Osteocyte (in vitro differentiated cells): ENCODE measurements at regions not wholly inside any gene's neighbourhood (a gene's known extent, or its start where the extent isn't known, plus 50 kb on each side); places are given as distances from the start of the nearest gene placed in this dataset.
"Not testable (repeated sequence)": the region's sequence is repeated elsewhere in the genome, so short reads cannot be mapped to it uniquely, and the experiment has no call there.

Experiments
- DNase-seq: peaks from one replicate; pipeline ENCODE4 v3.0.0; 2021; ENCODE audit warnings: mixed read lengths; ENCODE audit not compliant: unreplicated experiment; ENCODE audit errors: extremely low spot score
- H3K27ac Mint-ChIP-seq: one replicate; pipeline ENCODE4 v1.8.0; 2021; ENCODE audit warnings: mild to moderate bottlenecking, mixed read lengths; ENCODE audit not compliant: unreplicated experiment
- H3K27me3 Mint-ChIP-seq: one replicate; pipeline ENCODE4 v1.8.0; 2021; ENCODE audit warnings: mixed read lengths; ENCODE audit not compliant: unreplicated experiment
- H3K36me3 Mint-ChIP-seq: one replicate; pipeline ENCODE4 v1.8.0; 2021; ENCODE audit warnings: mixed read lengths; ENCODE audit not compliant: unreplicated experiment
- H3K4me1 Mint-ChIP-seq: one replicate; pipeline ENCODE4 v1.8.0; 2021; ENCODE audit warnings: mixed read lengths; ENCODE audit not compliant: unreplicated experiment
- H3K4me3 Mint-ChIP-seq: one replicate; pipeline ENCODE4 v1.8.0; 2021; ENCODE audit warnings: mild to moderate bottlenecking, moderate library complexity, mixed read lengths; ENCODE audit not compliant: unreplicated experiment
- H3K9me3 Mint-ChIP-seq: one replicate; pipeline ENCODE4 v1.8.0; 2021; ENCODE audit warnings: mixed read lengths; ENCODE audit not compliant: unreplicated experiment
- CTCF ChIP-seq: fragments of 200-600 bp; sonication (generic); IDR thresholded peaks from 2 replicates; pipeline ENCODE4 v1.5.0; 2021; ENCODE audit warnings: antibody characterized with exemption, mild to moderate bottlenecking, moderate library complexity

- TF ChIP-seq CTCF, result no peak
- Mint-ChIP-seq H3K27ac (peak overlapping the region; percentile 69), H3K9me3 (no peaks in the 10 kb centered on the region), H3K36me3 (no peaks in the 10 kb centered on the region), H3K4me1 (peaks cover 81% of the 10 kb centered on the region), H3K4me3 (no peak overlapping the region), H3K27me3 (no peaks in the 10 kb centered on the region)
- DNase-seq, result no peak
Observed at GRCh38 chr7:131625817-131626372, 69.5 kb upstream of the PODXL start.

GRCh38 chr7:131625345-131625744, 68.9 kb upstream of the PODXL start:
- not testable (repeated sequence) for H3K27me3 Mint-ChIP-seq
- peaks cover 83% of the 10 kb centered on the region for H3K4me1 Mint-ChIP-seq

GRCh38 chr7:131624536-131624935, 68.1 kb upstream of the PODXL start:
- Mint-ChIP-seq H3K9me3 (no peaks in the 10 kb centered on the region), H3K27ac (peak overlapping the region; percentile 14), H3K36me3 (no peaks in the 10 kb centered on the region), H3K4me1 (peaks cover 85% of the 10 kb centered on the region), H3K4me3 (no peak overlapping the region), H3K27me3 (no peaks in the 10 kb centered on the region)
- DNase-seq, result no peak
- TF ChIP-seq CTCF, result no peak

More at GRCh38 chr7:131625345-131625744, 68.9 kb upstream of the PODXL start:
- H3K4me3 Mint-ChIP-seq, DNase-seq, H3K36me3 Mint-ChIP-seq, H3K9me3 Mint-ChIP-seq: not testable (repeated sequence)
- peak overlapping the region; percentile 69 for H3K27ac Mint-ChIP-seq

GRCh38 chr7:131623154-131623553, 66.7 kb upstream of the PODXL start:
- no peak for TF ChIP-seq CTCF
- Mint-ChIP-seq H3K36me3 (no peaks in the 10 kb centered on the region), H3K9me3 (no peaks in the 10 kb centered on the region), H3K27me3 (no peaks in the 10 kb centered on the region), H3K27ac (peak overlapping the region; percentile 41), H3K4me1 (peaks cover 77% of the 10 kb centered on the region), H3K4me3 (no peak overlapping the region)
- DNase-seq, result no peak

- Mint-ChIP-seq H3K36me3 (no peaks in the 10 kb centered on the region), H3K4me1 (peaks cover 62% of the 10 kb centered on the region), H3K9me3 (no peaks in the 10 kb centered on the region), H3K4me3 (no peak overlapping the region), H3K27me3 (no peaks in the 10 kb centered on the region), H3K27ac (no peak overlapping the region)
- no peak for TF ChIP-seq CTCF
- DNase-seq, result no peak
Observed at GRCh38 chr7:131621652-131622051, 65.2 kb upstream of the PODXL start.
